Epithelial cell of proximal tubule (primary cell): ENCODE measurements at regions not wholly inside any gene's neighbourhood (a gene's known extent, or its start where the extent isn't known, plus 50 kb on each side); places are given as distances from the start of the nearest gene placed in this dataset.

ENCODE experiments used
- DNase-seq: peaks from one replicate; pipeline ENCODE4 v3.0.0-alpha.2; 2011; ENCODE audit warnings: low read depth
- H3K4me3 ChIP-seq: 2 replicates; pipeline ENCODE4 v1.5.1; 2011; ENCODE audit warnings: low read depth, mild to moderate bottlenecking, low read length
- CTCF ChIP-seq: conservative IDR thresholded peaks from 2 replicates; pipeline ENCODE4 v1.5.1; 2012; ENCODE audit warnings: low read depth, mild to moderate bottlenecking, low read length

- no peak for TF ChIP-seq CTCF
- no peak overlapping the region for H3K4me3 ChIP-seq
- no peak for DNase-seq
Observed at GRCh38 chr12:32949815-32950214, 53.2 kb upstream of the PKP2 start.

- H3K4me3 ChIP-seq, result no peak overlapping the region
- no peak for DNase-seq
- peak; percentile 36 for TF ChIP-seq CTCF
Observed at GRCh38 chr12:32947206-32948067, 50.9 kb upstream of the PKP2 start.

GRCh38 chr12:32946504-32947131, 50.0 kb upstream of the PKP2 start:
- H3K4me3 ChIP-seq, result no peak overlapping the region
- TF ChIP-seq CTCF, result no peak
- no peak for DNase-seq
